WTC11 (cell line): ENCODE measurements at regions not wholly inside any gene's neighbourhood (a gene's known extent, or its start where the extent isn't known, plus 50 kb on each side); places are given as distances from the start of the nearest gene placed in this dataset.

Experiments
- ATAC-seq: fragments of 200-7000 bp; cut with Tn5 transposase; 2 replicates; pipeline ENCODE4 v1.10.0; 2021; ENCODE audit warnings: mild to moderate bottlenecking, moderate library complexity
- CTCF ChIA-PET: fragments of 300-600 bp; sonication (Branson Sonifier 250); formaldehyde crosslinking; loops from one replicate; lab custom pipeline; 2021; ENCODE audit warnings: antibody characterized with exemption; lab: Charles Lee
- POLR2A ChIA-PET: fragments of 350-600 bp; sonication (Branson Sonifier 250); formaldehyde crosslinking; loops from one replicate; lab custom pipeline; 2021; ENCODE audit warnings: antibody characterized with exemption; lab: Charles Lee
- DNase-seq: peaks from one replicate; pipeline ENCODE4 v3.0.0; 2021; ENCODE audit warnings: low spot score
- H3K27ac Mint-ChIP-seq: 2 replicates; pipeline ENCODE4 v1.8.0; 2021; ENCODE audit warnings: mixed read lengths
- H3K27me3 Mint-ChIP-seq: 2 replicates; pipeline ENCODE4 v1.8.0; 2021; ENCODE audit warnings: low read depth, mild to moderate bottlenecking, moderate library complexity, mixed read lengths
- H3K36me3 Mint-ChIP-seq: 2 replicates; pipeline ENCODE4 v1.8.0; 2021; ENCODE audit warnings: mixed read lengths
- H3K4me1 Mint-ChIP-seq: 2 replicates; pipeline ENCODE4 v1.8.0; 2022; ENCODE audit warnings: mixed read lengths
- H3K4me3 Mint-ChIP-seq: 2 replicates; pipeline ENCODE4 v1.8.0; 2021; ENCODE audit warnings: mild to moderate bottlenecking, moderate library complexity, mixed read lengths
- H3K9me3 Mint-ChIP-seq: 2 replicates; pipeline ENCODE4 v1.8.0; 2021; ENCODE audit warnings: mixed read lengths
- EMX1 ChIP-seq: fragments of 250-450 bp; sonication (Bioruptor Pico); IDR thresholded peaks from 2 replicates; pipeline ENCODE4 v1.8.0; 2021; ENCODE audit warnings: mild to moderate bottlenecking
- FOXK1 ChIP-seq: sonication (generic); formaldehyde crosslinking; IDR thresholded peaks from 2 replicates; pipeline ENCODE4 v1.8.0; 2022; ENCODE audit warnings: mild to moderate bottlenecking, moderate library complexity, missing genetic modification reagents
- FOXP1 ChIP-seq: sonication (generic); formaldehyde crosslinking; IDR thresholded peaks from 2 replicates; pipeline ENCODE4 v1.8.0; 2022; ENCODE audit warnings: missing genetic modification reagents, mild to moderate bottlenecking, moderate library complexity, borderline replicate concordance
- GABPB1 ChIP-seq: sonication (generic); formaldehyde crosslinking; IDR thresholded peaks from 2 replicates; pipeline ENCODE4 v1.8.1; 2023; ENCODE audit warnings: mild to moderate bottlenecking, missing genetic modification reagents
- KAT7 ChIP-seq: sonication (generic); formaldehyde crosslinking; IDR thresholded peaks from 2 replicates; pipeline ENCODE4 v1.8.1; 2023; ENCODE audit warnings: missing genetic modification reagents, mild to moderate bottlenecking, borderline replicate concordance
- NR1H2 ChIP-seq: sonication (generic); formaldehyde crosslinking; IDR thresholded peaks from 2 replicates; pipeline ENCODE4 v1.9.0; 2021; ENCODE audit warnings: mild to moderate bottlenecking, moderate library complexity, missing genetic modification reagents
- NR2C2 ChIP-seq: sonication (generic); formaldehyde crosslinking; IDR thresholded peaks from 2 replicates; pipeline ENCODE4 v1.8.0; 2022; ENCODE audit warnings: mild to moderate bottlenecking, missing genetic modification reagents
- NR3C1 ChIP-seq: sonication (generic); formaldehyde crosslinking; conservative IDR thresholded peaks from 2 replicates; pipeline ENCODE4 v1.8.1; 2023; ENCODE audit warnings: low read depth, mild to moderate bottlenecking, missing genetic modification reagents
- OVOL2 ChIP-seq: fragments of 250-450 bp; sonication (Bioruptor Pico); IDR thresholded peaks from 2 replicates; pipeline ENCODE4 v1.9.0; 2021; ENCODE audit warnings: mild to moderate bottlenecking, borderline replicate concordance
- PRRX2 ChIP-seq: fragments of 250-450 bp; sonication (Bioruptor Pico); IDR thresholded peaks from 2 replicates; pipeline ENCODE4 v1.8.0; 2021; ENCODE audit warnings: mild to moderate bottlenecking
- TEAD4 ChIP-seq: sonication (generic); formaldehyde crosslinking; IDR thresholded peaks from 2 replicates; pipeline ENCODE4 v1.8.0; 2022; ENCODE audit warnings: mild to moderate bottlenecking, missing genetic modification reagents
- ZBTB21 ChIP-seq: sonication (generic); formaldehyde crosslinking; IDR thresholded peaks from 2 replicates; pipeline ENCODE4 v1.8.1; 2023; ENCODE audit warnings: mild to moderate bottlenecking, missing genetic modification reagents, borderline replicate concordance
- ZNF317 ChIP-seq: sonication (generic); formaldehyde crosslinking; IDR thresholded peaks from 2 replicates; pipeline ENCODE4 v1.8.1; 2023; ENCODE audit warnings: low read depth, mild to moderate bottlenecking, moderate library complexity, missing genetic modification reagents, borderline replicate concordance
- TF ChIP-seq, protein P1 (sequence below): sonication (generic); formaldehyde crosslinking; IDR thresholded peaks from 2 replicates; pipeline ENCODE4 v1.8.0; 2022; ENCODE audit warnings: mild to moderate bottlenecking, missing genetic modification reagents
- TF ChIP-seq, protein P2 (sequence below): fragments of 250-450 bp; sonication (Bioruptor Pico); IDR thresholded peaks from 2 replicates; pipeline ENCODE4 v1.9.0; 2021; ENCODE audit warnings: mild to moderate bottlenecking
- TF ChIP-seq, protein P3 (sequence below): sonication (generic); formaldehyde crosslinking; IDR thresholded peaks from 2 replicates; pipeline ENCODE4 v1.8.1; 2022; ENCODE audit warnings: missing genetic modification reagents, borderline replicate concordance
- TF ChIP-seq, protein P4 (sequence below): sonication (generic); formaldehyde crosslinking; IDR thresholded peaks from 2 replicates; pipeline ENCODE4 v1.8.1; 2023; ENCODE audit warnings: mild to moderate bottlenecking, missing genetic modification reagents, borderline replicate concordance
- TF ChIP-seq, protein P5 (sequence below): sonication (generic); formaldehyde crosslinking; IDR thresholded peaks from 2 replicates; pipeline ENCODE4 v1.8.1; 2023; ENCODE audit warnings: mild to moderate bottlenecking, moderate library complexity, missing genetic modification reagents
- TF ChIP-seq, protein P6 (sequence below): sonication (generic); formaldehyde crosslinking; IDR thresholded peaks from 2 replicates; pipeline ENCODE4 v1.8.1; 2022; ENCODE audit warnings: low read depth, missing genetic modification reagents, borderline replicate concordance
- TF ChIP-seq, protein P7 (sequence below): fragments of 250-450 bp; sonication (Bioruptor Pico); IDR thresholded peaks from 2 replicates; pipeline ENCODE4 v1.9.0; 2021; ENCODE audit warnings: mild to moderate bottlenecking, borderline replicate concordance

DNA sequence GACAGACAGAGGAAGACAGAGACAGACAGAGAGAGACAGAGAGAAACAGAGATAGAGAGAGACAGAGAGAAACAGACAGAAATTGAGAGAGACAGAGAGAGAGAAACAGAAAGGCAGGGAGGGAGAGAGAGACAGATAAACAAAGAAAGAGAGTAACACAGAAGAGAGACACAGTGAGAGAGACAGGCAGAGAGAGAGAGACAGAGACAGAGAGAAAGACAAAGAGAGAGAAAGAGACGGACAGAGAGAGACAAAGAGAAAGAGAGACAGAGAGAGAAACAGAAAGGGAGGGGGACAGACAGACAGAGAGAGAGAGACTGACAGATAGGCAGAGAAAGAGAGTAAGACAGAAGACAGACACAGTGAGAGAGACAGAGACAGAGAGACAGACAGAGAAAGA lies 108.5 kb upstream of the ANKRD30BL start:
- DNase-seq (no peak), ATAC-seq (no peak)
- no peak overlapping the region for H3K4me3 Mint-ChIP-seq
- H3K27me3 Mint-ChIP-seq = no peaks in the 10 kb centered on the region
- POLR2A ChIA-PET = no interaction called here
- H3K9me3 Mint-ChIP-seq = no peaks in the 10 kb centered on the region
- H3K36me3 Mint-ChIP-seq = no peaks in the 10 kb centered on the region
- TF ChIP-seq ZBTB21 (CRISPR knock-in tag) (no peak), ZNF317 (no peak), PRRX2 (no peak), NR2C2 (CRISPR knock-in tag) (no peak), NR3C1 (CRISPR knock-in tag) (no peak), OVOL2 (CRISPR knock-in tag) (no peak), EMX1 (no peak), GABPB1 (CRISPR knock-in tag) (no peak), KAT7 (CRISPR knock-in tag) (no peak), NR1H2 (CRISPR knock-in tag) (no peak), TEAD4 (CRISPR knock-in tag) (no peak), FOXK1 (no peak), FOXP1 (CRISPR knock-in tag) (no peak)
- TF ChIP-seq, protein P1, sequence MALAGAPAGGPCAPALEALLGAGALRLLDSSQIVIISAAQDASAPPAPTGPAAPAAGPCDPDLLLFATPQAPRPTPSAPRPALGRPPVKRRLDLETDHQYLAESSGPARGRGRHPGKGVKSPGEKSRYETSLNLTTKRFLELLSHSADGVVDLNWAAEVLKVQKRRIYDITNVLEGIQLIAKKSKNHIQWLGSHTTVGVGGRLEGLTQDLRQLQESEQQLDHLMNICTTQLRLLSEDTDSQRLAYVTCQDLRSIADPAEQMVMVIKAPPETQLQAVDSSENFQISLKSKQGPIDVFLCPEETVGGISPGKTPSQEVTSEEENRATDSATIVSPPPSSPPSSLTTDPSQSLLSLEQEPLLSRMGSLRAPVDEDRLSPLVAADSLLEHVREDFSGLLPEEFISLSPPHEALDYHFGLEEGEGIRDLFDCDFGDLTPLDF (CRISPR knock-in tag) = no peak
- TF ChIP-seq, protein P2, sequence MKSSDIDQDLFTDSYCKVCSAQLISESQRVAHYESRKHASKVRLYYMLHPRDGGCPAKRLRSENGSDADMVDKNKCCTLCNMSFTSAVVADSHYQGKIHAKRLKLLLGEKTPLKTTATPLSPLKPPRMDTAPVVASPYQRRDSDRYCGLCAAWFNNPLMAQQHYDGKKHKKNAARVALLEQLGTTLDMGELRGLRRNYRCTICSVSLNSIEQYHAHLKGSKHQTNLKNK (CRISPR knock-in tag) = no peak
- TF ChIP-seq, protein P3, sequence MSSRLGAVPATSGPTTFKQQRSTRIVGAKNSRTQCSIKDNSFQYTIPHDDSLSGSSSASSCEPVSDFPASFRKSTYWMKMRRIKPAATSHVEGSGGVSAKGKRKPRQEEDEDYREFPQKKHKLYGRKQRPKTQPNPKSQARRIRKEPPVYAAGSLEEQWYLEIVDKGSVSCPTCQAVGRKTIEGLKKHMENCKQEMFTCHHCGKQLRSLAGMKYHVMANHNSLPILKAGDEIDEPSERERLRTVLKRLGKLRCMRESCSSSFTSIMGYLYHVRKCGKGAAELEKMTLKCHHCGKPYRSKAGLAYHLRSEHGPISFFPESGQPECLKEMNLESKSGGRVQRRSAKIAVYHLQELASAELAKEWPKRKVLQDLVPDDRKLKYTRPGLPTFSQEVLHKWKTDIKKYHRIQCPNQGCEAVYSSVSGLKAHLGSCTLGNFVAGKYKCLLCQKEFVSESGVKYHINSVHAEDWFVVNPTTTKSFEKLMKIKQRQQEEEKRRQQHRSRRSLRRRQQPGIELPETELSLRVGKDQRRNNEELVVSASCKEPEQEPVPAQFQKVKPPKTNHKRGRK = no peak
- TF ChIP-seq, protein P4, sequence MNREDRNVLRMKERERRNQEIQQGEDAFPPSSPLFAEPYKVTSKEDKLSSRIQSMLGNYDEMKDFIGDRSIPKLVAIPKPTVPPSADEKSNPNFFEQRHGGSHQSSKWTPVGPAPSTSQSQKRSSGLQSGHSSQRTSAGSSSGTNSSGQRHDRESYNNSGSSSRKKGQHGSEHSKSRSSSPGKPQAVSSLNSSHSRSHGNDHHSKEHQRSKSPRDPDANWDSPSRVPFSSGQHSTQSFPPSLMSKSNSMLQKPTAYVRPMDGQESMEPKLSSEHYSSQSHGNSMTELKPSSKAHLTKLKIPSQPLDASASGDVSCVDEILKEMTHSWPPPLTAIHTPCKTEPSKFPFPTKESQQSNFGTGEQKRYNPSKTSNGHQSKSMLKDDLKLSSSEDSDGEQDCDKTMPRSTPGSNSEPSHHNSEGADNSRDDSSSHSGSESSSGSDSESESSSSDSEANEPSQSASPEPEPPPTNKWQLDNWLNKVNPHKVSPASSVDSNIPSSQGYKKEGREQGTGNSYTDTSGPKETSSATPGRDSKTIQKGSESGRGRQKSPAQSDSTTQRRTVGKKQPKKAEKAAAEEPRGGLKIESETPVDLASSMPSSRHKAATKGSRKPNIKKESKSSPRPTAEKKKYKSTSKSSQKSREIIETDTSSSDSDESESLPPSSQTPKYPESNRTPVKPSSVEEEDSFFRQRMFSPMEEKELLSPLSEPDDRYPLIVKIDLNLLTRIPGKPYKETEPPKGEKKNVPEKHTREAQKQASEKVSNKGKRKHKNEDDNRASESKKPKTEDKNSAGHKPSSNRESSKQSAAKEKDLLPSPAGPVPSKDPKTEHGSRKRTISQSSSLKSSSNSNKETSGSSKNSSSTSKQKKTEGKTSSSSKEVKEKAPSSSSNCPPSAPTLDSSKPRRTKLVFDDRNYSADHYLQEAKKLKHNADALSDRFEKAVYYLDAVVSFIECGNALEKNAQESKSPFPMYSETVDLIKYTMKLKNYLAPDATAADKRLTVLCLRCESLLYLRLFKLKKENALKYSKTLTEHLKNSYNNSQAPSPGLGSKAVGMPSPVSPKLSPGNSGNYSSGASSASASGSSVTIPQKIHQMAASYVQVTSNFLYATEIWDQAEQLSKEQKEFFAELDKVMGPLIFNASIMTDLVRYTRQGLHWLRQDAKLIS (CRISPR knock-in tag) = no peak
- TF ChIP-seq, protein P5, sequence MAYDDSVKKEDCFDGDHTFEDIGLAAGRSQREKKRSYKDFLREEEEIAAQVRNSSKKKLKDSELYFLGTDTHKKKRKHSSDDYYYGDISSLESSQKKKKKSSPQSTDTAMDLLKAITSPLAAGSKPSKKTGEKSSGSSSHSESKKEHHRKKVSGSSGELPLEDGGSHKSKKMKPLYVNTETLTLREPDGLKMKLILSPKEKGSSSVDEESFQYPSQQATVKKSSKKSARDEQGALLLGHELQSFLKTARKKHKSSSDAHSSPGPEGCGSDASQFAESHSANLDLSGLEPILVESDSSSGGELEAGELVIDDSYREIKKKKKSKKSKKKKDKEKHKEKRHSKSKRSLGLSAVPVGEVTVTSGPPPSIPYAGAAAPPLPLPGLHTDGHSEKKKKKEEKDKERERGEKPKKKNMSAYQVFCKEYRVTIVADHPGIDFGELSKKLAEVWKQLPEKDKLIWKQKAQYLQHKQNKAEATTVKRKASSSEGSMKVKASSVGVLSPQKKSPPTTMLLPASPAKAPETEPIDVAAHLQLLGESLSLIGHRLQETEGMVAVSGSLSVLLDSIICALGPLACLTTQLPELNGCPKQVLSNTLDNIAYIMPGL (CRISPR knock-in tag) = no peak
- TF ChIP-seq, protein P6, sequence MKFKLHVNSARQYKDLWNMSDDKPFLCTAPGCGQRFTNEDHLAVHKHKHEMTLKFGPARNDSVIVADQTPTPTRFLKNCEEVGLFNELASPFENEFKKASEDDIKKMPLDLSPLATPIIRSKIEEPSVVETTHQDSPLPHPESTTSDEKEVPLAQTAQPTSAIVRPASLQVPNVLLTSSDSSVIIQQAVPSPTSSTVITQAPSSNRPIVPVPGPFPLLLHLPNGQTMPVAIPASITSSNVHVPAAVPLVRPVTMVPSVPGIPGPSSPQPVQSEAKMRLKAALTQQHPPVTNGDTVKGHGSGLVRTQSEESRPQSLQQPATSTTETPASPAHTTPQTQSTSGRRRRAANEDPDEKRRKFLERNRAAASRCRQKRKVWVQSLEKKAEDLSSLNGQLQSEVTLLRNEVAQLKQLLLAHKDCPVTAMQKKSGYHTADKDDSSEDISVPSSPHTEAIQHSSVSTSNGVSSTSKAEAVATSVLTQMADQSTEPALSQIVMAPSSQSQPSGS (CRISPR knock-in tag) = no peak
- TF ChIP-seq, protein P7, sequence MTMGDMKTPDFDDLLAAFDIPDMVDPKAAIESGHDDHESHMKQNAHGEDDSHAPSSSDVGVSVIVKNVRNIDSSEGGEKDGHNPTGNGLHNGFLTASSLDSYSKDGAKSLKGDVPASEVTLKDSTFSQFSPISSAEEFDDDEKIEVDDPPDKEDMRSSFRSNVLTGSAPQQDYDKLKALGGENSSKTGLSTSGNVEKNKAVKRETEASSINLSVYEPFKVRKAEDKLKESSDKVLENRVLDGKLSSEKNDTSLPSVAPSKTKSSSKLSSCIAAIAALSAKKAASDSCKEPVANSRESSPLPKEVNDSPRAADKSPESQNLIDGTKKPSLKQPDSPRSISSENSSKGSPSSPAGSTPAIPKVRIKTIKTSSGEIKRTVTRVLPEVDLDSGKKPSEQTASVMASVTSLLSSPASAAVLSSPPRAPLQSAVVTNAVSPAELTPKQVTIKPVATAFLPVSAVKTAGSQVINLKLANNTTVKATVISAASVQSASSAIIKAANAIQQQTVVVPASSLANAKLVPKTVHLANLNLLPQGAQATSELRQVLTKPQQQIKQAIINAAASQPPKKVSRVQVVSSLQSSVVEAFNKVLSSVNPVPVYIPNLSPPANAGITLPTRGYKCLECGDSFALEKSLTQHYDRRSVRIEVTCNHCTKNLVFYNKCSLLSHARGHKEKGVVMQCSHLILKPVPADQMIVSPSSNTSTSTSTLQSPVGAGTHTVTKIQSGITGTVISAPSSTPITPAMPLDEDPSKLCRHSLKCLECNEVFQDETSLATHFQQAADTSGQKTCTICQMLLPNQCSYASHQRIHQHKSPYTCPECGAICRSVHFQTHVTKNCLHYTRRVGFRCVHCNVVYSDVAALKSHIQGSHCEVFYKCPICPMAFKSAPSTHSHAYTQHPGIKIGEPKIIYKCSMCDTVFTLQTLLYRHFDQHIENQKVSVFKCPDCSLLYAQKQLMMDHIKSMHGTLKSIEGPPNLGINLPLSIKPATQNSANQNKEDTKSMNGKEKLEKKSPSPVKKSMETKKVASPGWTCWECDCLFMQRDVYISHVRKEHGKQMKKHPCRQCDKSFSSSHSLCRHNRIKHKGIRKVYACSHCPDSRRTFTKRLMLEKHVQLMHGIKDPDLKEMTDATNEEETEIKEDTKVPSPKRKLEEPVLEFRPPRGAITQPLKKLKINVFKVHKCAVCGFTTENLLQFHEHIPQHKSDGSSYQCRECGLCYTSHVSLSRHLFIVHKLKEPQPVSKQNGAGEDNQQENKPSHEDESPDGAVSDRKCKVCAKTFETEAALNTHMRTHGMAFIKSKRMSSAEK = no peak
- CTCF ChIA-PET = no interaction called here
- H3K27ac Mint-ChIP-seq = no peak overlapping the region
- H3K4me1 Mint-ChIP-seq = no peaks in the 10 kb centered on the region; the same call in 1 of the 2 replicates
